K562 (cell line): ENCODE measurements at regions not wholly inside any gene's neighbourhood (a gene's known extent, or its start where the extent isn't known, plus 50 kb on each side); places are given as distances from the start of the nearest gene placed in this dataset.

ENCODE experiments used
- ATAC-seq: fragments of 200-7000 bp; cut with Tn5 transposase; 3 replicates; pipeline ENCODE4 v1.9.1; 2020; ENCODE audit warnings: moderate library complexity
- BruUV-seq: library from RNA; stranded (reverse); fragments of 400-500 nt; replicated peaks from 2 replicates; lab custom pipeline; 2021; lab: Mats Ljungman, UMichigan
- CTCF ChIA-PET: fragments of 300-600 bp; formaldehyde crosslinking; extraction: SDS; loops from one replicate; lab custom pipeline; 2021; ENCODE audit warnings: low intra/inter-chr PET ratio; lab: Yijun Ruan, JAX
- POLR2A ChIA-PET: fragments of 300-600, 350-650 bp; sonication (Branson Sonifier 250); formaldehyde crosslinking; extraction: SDS; loops from one replicate; lab custom pipeline; 2021; ENCODE audit warnings: antibody characterized with exemption, inconsistent platforms; lab: Yijun Ruan, JAX
- DNase-seq, 4 experiments: peaks; one replicate each; pipeline versions ENCODE4 v3.0.0 to v3.0.0-alpha.2; 2011 to 2018; ENCODE audit warnings: low spot score in 3 of 4, mixed read lengths in 3 of 4; ENCODE audit errors: extremely low read depth in 1 of 4
- FAIRE-seq: peaks from 2 replicates; lab custom pipeline; 2011; peaks lifted over from hg19 to GRCh38; lab: Jason Lieb, UNC
- H2AFZ ChIP-seq: 2 replicates; pipeline ENCODE4 v1.6.0; 2011; ENCODE audit warnings: low read depth, low read length, control low read depth, inconsistent platforms
- H3K27ac ChIP-seq: fragments of 200-600 bp; 3 replicates; pipeline ENCODE4 v1.8.0; 2011; ENCODE audit warnings: low read depth, mild to moderate bottlenecking, control low read depth, inconsistent platforms, low read length, moderate library complexity, mixed read lengths; ENCODE audit errors: extremely low read depth
- H3K27me3 ChIP-seq, 2 experiments: fragments of 300-600 bp in 1 of 2; 2 replicates in 1 of 2; 3 replicates in 1 of 2; pipeline versions ENCODE4 v1.6.0 to v1.8.0; 2011; ENCODE audit warnings: inconsistent platforms in 2 of 2, low read length in 2 of 2, mild to moderate bottlenecking in 1 of 2, mixed read lengths in 1 of 2, moderate library complexity in 1 of 2; ENCODE audit not compliant: control insufficient read depth in 2 of 2, insufficient read depth in 2 of 2
- H3K36me3 ChIP-seq: fragments of 300-600 bp; 3 replicates; pipeline ENCODE4 v1.8.0; 2011; ENCODE audit warnings: mild to moderate bottlenecking, low read length, inconsistent platforms; ENCODE audit not compliant: control insufficient read depth, insufficient read depth
- H3K4me1 ChIP-seq, 2 experiments: fragments of 200-600 bp in 1 of 2; replicated peaks in 1 of 2; 2 replicates in 1 of 2; 3 replicates in 1 of 2; pipeline versions ENCODE4 v1.5.1 to v1.8.0; 2011; ENCODE audit warnings: inconsistent platforms in 2 of 2, low read length in 2 of 2, mild to moderate bottlenecking in 1 of 2, mixed read lengths in 1 of 2, moderate library complexity in 1 of 2; ENCODE audit not compliant: control insufficient read depth in 2 of 2, insufficient read depth in 2 of 2
- H3K4me2 ChIP-seq: 2 replicates; pipeline ENCODE4 v1.6.1; 2011; ENCODE audit warnings: low read length, control low read depth, inconsistent platforms, mixed read lengths; ENCODE audit not compliant: insufficient read depth
- H3K4me3 ChIP-seq: fragments of 200-600 bp; sonication (generic), shearing (Covaris generic); 2 replicates; pipeline ENCODE4 v1.5.1; 2016; ENCODE audit warnings: control low read depth, inconsistent platforms
- H3K79me2 ChIP-seq: fragments of 200-600 bp; 3 replicates; pipeline ENCODE4 v1.8.0; 2011; ENCODE audit warnings: low read length, inconsistent platforms; ENCODE audit not compliant: control insufficient read depth, insufficient read depth
- H3K9ac ChIP-seq, 2 experiments: 2 replicates each; pipeline versions ENCODE4 v1.6.0 to v1.6.1; 2011; ENCODE audit warnings: low read depth in 2 of 2, low read length in 2 of 2, control low read depth in 1 of 2, inconsistent platforms in 1 of 2, mild to moderate bottlenecking in 1 of 2, mixed read lengths in 1 of 2; ENCODE audit not compliant: insufficient read depth in 1 of 2
- H3K9me1 ChIP-seq: one replicate; pipeline ENCODE4 v1.6.0; 2011; ENCODE audit warnings: inconsistent platforms, mild to moderate bottlenecking, low read length, moderate library complexity; ENCODE audit not compliant: control insufficient read depth, insufficient read depth
- H3K9me3 ChIP-seq: replicated peaks from 2 replicates; pipeline ENCODE4 v1.5.1; 2011; ENCODE audit warnings: low read depth, low read length, inconsistent platforms; ENCODE audit not compliant: control insufficient read depth, insufficient read depth
- H4K20me1 ChIP-seq: replicated peaks from 2 replicates; pipeline ENCODE4 v1.6.1; 2011; ENCODE audit warnings: low read length, inconsistent platforms, mixed read lengths; ENCODE audit not compliant: control insufficient read depth, insufficient read depth
- HNRNPL ChIP-seq: fragments of 200-400 bp; formaldehyde crosslinking; IDR thresholded peaks from 2 replicates; pipeline ENCODE4 v1.6.1; 2017; ENCODE audit warnings: low read depth, mild to moderate bottlenecking, low read length
- WGBS: fragments of 100-300 bp; shearing (Covaris generic); methylation state at CpG from one replicate; pipeline ENCODE4 v1.1.6; 2016; ENCODE audit warnings: low coverage, mixed read lengths; ENCODE audit not compliant: insufficient coverage; ENCODE audit errors: missing lambda C conversion rate; 5-methylcytosine and 5-hydroxymethylcytosine counted together
- in situ Hi-C: fragments of 300-500 bp; cut with MboI; formaldehyde crosslinking; loops from 4 replicates; pipeline ENCODE4 v1.15.0; 2018; ENCODE audit warnings: inconsistent platforms, mixed read lengths
- intact Hi-C: fragments of 100-400 bp; cut with micrococcal nuclease; formaldehyde crosslinking; loops from 2 replicates; pipeline ENCODE4 v1.14.2; 2022
- TF ChIP-seq, protein P1 (sequence below): sonication (generic); formaldehyde crosslinking; IDR thresholded peaks from 2 replicates; pipeline ENCODE4 v1.4.0; 2020; ENCODE audit warnings: mild to moderate bottlenecking, missing genetic modification reagents
- TF ChIP-seq, protein P2 (sequence below): sonication (generic); formaldehyde crosslinking; IDR thresholded peaks from 2 replicates; pipeline ENCODE4 v1.8.1; 2022; ENCODE audit warnings: missing genetic modification reagents

DNA sequence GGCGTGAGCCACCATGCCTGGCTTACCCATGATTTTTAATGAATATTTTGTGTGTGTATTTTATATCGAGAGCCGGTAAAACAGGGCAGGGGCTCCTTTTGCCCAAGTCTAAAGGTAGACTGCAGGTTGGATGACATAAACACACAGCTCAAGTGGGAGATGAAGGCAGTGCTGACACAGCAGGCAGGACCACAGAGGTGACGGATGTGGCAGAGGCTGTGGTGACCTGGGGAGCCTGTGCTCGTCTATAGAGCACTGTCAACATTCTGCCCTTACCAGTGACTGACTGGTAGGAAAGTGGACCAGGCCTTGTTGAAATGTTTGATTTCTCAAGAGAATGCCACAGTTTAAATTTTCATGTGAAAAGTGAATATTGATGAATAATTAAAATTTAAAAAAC lies 137.5 kb downstream of the ZFP64 start:
- Histone ChIP-seq H3K4me3 (no peak overlapping the region), H3K27me3 (no peaks in the 10 kb centered on the region), H3K9ac (no peak overlapping the region), H4K20me1 (no peaks in the 10 kb centered on the region), H2AFZ (no peak overlapping the region), H3K27ac (no peak overlapping the region), H3K4me2 (no peak overlapping the region), H3K4me1 (no peaks in the 10 kb centered on the region), H3K36me3 (no peaks in the 10 kb centered on the region), H3K9me1 (no peaks in the 10 kb centered on the region), H3K79me2 (no peaks in the 10 kb centered on the region), H3K9me3 (no peaks in the 10 kb centered on the region)
- ChIA-PET CTCF (no interaction called here), POLR2A (no interaction called here)
- ATAC-seq (no peak), DNase-seq (no peak), FAIRE-seq (no peak)
- in situ Hi-C loops (no loop called here), intact Hi-C loops (no loop called here)
- TF ChIP-seq, protein P1, sequence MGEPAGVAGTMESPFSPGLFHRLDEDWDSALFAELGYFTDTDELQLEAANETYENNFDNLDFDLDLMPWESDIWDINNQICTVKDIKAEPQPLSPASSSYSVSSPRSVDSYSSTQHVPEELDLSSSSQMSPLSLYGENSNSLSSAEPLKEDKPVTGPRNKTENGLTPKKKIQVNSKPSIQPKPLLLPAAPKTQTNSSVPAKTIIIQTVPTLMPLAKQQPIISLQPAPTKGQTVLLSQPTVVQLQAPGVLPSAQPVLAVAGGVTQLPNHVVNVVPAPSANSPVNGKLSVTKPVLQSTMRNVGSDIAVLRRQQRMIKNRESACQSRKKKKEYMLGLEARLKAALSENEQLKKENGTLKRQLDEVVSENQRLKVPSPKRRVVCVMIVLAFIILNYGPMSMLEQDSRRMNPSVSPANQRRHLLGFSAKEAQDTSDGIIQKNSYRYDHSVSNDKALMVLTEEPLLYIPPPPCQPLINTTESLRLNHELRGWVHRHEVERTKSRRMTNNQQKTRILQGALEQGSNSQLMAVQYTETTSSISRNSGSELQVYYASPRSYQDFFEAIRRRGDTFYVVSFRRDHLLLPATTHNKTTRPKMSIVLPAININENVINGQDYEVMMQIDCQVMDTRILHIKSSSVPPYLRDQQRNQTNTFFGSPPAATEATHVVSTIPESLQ (CRISPR knock-in tag): no peak
- WGBS: 0% methylated on average over 5 of the region's 5 CpGs
- BruUV-seq: no TSS peak

DNA sequence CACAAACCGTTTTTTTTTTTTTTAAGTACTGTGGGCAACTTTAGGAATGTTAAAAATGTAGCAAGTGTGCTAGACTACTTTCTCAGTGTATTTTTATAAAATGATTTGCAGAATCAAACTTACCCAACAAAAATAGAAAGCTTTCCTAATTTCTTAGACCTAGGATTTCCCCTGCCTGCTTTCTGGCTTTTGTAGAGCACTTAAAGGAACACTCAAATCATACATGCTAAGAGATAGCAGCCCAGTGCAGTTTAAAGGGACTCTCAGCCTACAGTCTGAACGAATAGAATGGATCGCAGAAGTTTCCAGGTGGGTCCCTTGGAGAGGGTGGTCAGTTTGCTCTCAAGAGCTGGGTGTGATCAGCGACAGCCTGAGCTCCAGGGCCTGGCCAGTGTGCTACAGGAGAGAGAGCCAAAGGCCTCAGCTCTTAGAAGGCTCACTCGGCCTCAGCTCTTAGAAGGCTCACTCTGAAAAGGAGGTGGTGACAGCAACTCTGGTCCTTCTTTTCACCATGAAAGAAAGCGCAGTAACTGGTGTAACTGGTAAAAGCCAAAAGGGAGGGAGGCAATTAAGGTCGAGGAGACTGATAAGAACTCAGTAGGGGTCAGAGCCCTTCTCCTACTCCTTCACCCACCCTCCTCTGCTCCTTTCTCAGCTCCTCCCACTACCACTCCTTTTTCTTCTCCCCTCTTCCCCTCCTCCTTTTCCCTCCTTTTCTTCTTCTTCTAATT lies 142.4 kb downstream of the ZFP64 start:
- no peaks in the 10 kb centered on the region for H4K20me1 ChIP-seq
- in situ Hi-C loops: no loop called here
- TF ChIP-seq HNRNPL: no peak
- TF ChIP-seq, protein P2, sequence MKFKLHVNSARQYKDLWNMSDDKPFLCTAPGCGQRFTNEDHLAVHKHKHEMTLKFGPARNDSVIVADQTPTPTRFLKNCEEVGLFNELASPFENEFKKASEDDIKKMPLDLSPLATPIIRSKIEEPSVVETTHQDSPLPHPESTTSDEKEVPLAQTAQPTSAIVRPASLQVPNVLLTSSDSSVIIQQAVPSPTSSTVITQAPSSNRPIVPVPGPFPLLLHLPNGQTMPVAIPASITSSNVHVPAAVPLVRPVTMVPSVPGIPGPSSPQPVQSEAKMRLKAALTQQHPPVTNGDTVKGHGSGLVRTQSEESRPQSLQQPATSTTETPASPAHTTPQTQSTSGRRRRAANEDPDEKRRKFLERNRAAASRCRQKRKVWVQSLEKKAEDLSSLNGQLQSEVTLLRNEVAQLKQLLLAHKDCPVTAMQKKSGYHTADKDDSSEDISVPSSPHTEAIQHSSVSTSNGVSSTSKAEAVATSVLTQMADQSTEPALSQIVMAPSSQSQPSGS (CRISPR knock-in tag): no peak
- TF ChIP-seq, all 486 proteins: peak for 0
- H3K9ac ChIP-seq: no peak overlapping the region
- intact Hi-C loops: no loop called here
- ATAC-seq (no peak), FAIRE-seq (no peak), DNase-seq (no peak)
- H3K4me1 ChIP-seq: no peaks in the 10 kb centered on the region
- peaks cover 6 to 8% of the 10 kb centered on the region in 2 experiments; a peak in 2 of 5 replicates for H3K27me3 ChIP-seq
- ChIA-PET CTCF (no interaction called here), POLR2A (interaction anchor here (1.2 kb wide), 1 partner anchor 11 kb away, joined by 5 read pairs; no protein-coding TSS in a partner anchor)
- H3K9me1 ChIP-seq: no peaks in the 10 kb centered on the region
- no peak overlapping the region for H3K4me3 ChIP-seq
- 13% methylated on average over 7 of the region's 7 CpGs for WGBS
- no peak overlapping the region for H3K4me2 ChIP-seq
- no peaks in the 10 kb centered on the region for H3K36me3 ChIP-seq
- no peaks in the 10 kb centered on the region for H3K9me3 ChIP-seq
- H3K79me2 ChIP-seq: no peaks in the 10 kb centered on the region
- no peak overlapping the region for H3K27ac ChIP-seq
- no peak overlapping the region for H2AFZ ChIP-seq
- no TSS peak for BruUV-seq
